H54 (cell line): ENCODE measurements at regions not wholly inside any gene's neighbourhood (a gene's known extent, or its start where the extent isn't known, plus 50 kb on each side); places are given as distances from the start of the nearest gene placed in this dataset.

Experiments used
- DNase-seq: peaks from one replicate; pipeline ENCODE4 v3.0.0; 2011; ENCODE audit warnings: low spot score, mixed read lengths; ENCODE audit not compliant: insufficient read length
- FAIRE-seq: peaks from 3 replicates; lab custom pipeline; 2011; peaks lifted over from hg19 to GRCh38; lab: Jason Lieb, UNC
- POLR2A ChIP-seq: IDR thresholded peaks from 2 replicates; pipeline ENCODE4 v1.6.1; 2011; ENCODE audit warnings: low read depth, mild to moderate bottlenecking, low read length

DNA sequence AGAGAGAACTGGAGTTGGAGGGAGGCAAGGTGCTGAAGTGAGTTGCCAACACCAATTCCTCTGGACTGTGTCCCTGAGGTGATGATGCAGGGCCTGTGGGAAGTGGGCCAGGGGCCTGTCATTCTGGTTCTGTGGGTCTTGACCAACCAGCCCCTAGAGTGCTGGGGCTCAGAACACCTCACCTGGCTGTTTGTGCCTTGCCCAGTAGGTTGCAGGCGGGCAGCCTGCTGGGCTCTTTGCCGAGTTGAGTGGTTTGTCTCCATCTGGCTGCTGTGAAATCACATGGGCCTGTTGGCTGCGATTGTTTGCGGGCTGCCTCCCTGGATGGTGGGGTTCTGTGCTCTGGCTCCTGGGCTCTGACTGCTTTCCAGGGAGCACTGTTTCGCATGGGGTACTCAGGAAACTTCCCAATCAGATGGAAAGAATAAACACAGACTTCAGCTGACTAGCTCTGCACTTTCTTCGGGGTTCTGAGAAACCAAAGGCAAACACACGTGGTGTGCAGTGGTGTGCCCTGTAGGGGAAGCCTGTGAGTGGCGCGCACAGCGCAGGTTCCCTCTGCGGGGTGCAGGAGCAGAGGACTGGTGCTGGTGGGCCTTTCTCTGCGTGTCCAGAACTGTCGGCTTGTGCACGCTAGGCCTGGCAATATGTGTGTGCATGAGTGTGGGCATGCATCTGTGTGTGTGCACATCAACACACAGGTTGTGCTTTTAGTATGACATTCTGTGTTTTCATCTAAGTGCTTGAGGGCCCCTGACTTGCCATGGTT, 95.1 kb downstream of the RHOU start:
- no peak for DNase-seq
- TF ChIP-seq POLR2A = no peak
- FAIRE-seq = no peak

DNA sequence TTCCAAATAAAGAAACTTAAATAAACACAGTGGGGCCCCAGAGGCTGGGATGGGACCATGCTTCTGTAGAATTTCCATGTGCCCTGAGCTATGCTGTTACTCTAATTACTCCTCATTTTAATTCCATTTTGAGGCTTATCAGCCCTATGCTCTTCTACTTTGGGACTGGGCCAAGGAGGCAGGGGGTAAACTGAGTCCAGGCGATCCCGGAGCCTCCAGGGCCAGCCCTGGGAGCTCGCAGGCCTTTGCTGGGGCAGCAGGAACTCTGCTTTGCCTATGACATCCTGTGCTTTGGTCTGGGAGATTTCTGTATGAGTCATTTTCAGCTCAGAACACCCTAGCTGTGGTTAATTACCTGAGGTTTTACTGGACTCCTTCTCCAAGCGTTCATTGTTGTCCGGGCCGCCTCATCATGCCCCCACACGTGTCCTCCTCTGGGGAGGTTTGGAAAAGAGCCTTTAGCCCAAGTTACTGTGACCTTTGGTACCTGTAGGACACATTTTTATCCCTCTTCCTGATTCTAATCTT, 95.7 kb downstream of the RHOU start:
- DNase-seq (peak; percentile 34), FAIRE-seq (no peak)

DNA sequence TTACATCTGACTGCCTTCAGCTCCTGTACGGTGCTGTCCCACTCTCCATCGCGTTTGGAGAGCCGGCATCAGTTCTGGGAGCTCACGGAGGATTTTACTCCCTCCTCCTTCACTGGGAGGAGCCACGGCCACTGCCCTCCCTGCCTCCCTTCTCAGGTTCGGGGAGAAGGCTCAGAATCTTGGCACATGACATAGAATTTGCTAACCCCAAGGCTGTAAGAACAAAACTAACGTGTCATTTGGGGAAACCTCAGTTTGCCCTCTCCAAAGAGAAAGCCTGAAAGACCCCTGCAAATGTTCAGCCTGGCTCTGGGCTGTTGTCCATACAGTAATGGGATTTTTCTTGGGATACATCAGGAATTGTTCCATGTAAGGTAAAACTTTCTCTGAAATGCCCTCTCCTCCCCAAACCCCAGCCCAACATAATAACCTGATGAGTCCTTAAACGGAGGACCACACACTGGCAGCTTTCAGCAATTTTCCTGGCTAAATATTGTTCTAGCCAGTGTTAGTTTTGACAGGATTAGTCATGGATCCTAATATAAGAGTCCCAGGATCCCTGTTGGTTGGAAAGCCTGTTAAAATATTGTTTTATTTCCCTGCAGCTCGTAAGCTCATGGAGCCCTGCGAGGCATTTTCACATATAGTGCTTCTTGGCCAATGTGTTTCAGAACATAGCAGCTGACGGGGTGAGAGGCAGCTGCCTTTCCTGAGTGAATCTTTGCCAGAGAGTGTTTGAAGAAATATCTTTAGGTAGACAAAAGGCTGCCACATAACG, 98.8 kb downstream of the RHOU start:
- no peak for TF ChIP-seq POLR2A
- FAIRE-seq (no peak), DNase-seq (no peak)

More for the DNA sequence above, 95.7 kb downstream of the RHOU start:
- TF ChIP-seq POLR2A = no peak

- TF ChIP-seq POLR2A = no peak
- FAIRE-seq (no peak), DNase-seq (no peak)
Measured at GRCh38 chr1:228835456-228835855, 100.2 kb downstream of the RHOU start.

DNA sequence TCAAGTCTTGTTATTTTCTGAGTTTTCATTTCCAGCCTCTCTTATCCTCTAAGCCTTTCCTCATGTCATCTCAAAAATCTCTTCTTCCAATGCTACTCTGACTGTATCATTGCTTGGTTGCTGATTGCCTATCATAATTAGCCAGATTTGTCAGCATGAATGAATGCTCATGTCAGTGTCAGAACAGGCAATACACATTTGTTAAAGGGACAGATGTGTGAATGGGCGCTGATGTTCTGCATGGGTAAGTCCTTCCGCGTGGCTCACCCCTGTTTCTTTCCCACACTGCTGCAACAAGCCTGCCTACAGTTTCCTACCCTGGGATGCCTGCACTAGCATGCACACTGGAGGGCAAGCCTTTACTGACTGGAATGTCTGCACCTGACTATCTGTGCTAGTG, 100.6 kb downstream of the RHOU start:
- no peak for TF ChIP-seq POLR2A
- DNase-seq = no peak
- FAIRE-seq = no peak

- no peak for DNase-seq
- FAIRE-seq = no peak
- TF ChIP-seq POLR2A = no peak
Measured at GRCh38 chr1:228836427-228836826, 101.1 kb downstream of the RHOU start.

GRCh38 chr1:228837032-228837431, 101.8 kb downstream of the RHOU start:
- no peak for TF ChIP-seq POLR2A
- DNase-seq (no peak), FAIRE-seq (no peak)

GRCh38 chr1:228837817-228838716, 102.8 kb downstream of the RHOU start:
- TF ChIP-seq POLR2A = no peak
- DNase-seq = peak; percentile 55
- FAIRE-seq = no peak

GRCh38 chr1:228838717-228839500, 103.6 kb downstream of the RHOU start:
- FAIRE-seq (no peak), DNase-seq (no peak)

GRCh38 chr1:228839656-228840055, 104.4 kb downstream of the RHOU start:
- DNase-seq (no peak), FAIRE-seq (no peak)
- TF ChIP-seq POLR2A = no peak

More at GRCh38 chr1:228838717-228839500, 103.6 kb downstream of the RHOU start:
- TF ChIP-seq POLR2A = no peak

- no peak for DNase-seq
- no peak for FAIRE-seq
- TF ChIP-seq POLR2A = no peak
Measured at GRCh38 chr1:228841632-228842031, 106.4 kb downstream of the RHOU start.

- DNase-seq (peak; percentile 40), FAIRE-seq (no peak)
- TF ChIP-seq POLR2A = no peak
Measured at GRCh38 chr1:228842094-228842775, 107.0 kb downstream of the RHOU start.

DNA sequence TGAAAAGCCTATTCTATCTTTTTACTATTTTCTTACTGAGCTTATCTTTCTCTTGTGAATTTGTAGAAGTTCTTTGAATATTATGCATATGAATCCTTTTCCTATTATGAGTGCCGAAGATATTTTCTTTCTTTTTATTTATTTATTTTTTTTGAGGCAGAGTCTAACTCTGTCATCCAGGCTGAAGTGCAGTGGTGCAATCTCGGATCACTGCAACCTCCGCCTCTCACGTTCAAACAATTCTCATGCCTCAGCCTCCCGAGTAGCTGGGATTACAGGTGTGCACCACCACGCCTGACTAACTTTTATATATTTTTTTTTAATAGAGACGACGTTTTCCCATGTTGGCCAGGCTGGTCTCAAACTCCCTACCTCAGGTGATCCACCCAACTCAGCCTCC, 109.8 kb downstream of the RHOU start:
- DNase-seq (no peak), FAIRE-seq (no peak)
- no peak for TF ChIP-seq POLR2A
